Testis (tissue), 2 donors: ENCODE measurements at regions not wholly inside any gene's neighbourhood (a gene's known extent, or its start where the extent isn't known, plus 50 kb on each side); places are given as distances from the start of the nearest gene placed in this dataset.

Source experiments
- DNase-seq: peaks from one replicate; pipeline ENCODE4 v3.0.0-alpha.2; 2019
- H3K27ac ChIP-seq, 2 donors: fragments of 200-600 bp; sonication (generic); one replicate each; pipeline ENCODE4 v1.5.1; 2019
- H3K27me3 ChIP-seq: fragments of 200-600 bp; sonication (generic); one replicate; pipeline ENCODE4 v1.5.1; 2019
- H3K36me3 ChIP-seq: fragments of 200-600 bp; sonication (generic); one replicate; pipeline ENCODE4 v1.5.1; 2017; ENCODE audit warnings: low read depth; ENCODE audit errors: missing control alignments
- H3K4me1 ChIP-seq: fragments of 200-600 bp; sonication (generic); one replicate; pipeline ENCODE4 v1.5.1; 2019
- H3K4me3 ChIP-seq, 2 donors: fragments of 200-600 bp; sonication (generic); one replicate each; pipeline ENCODE4 v1.5.1; 2017 to 2019
- H3K9me3 ChIP-seq: fragments of 200-600 bp; sonication (generic); one replicate; pipeline ENCODE4 v1.5.1; 2017
- CTCF ChIP-seq, 3 experiments: fragments of 450-650 bp in 2 of 3; fragments of 200-600 bp in 1 of 3; sonication (generic) in 1 of 3; IDR thresholded peaks; one replicate each; pipeline ENCODE4 v1.5.1; 2016 to 2019; ENCODE audit warnings: antibody characterized with exemption in 3 of 3, mild to moderate bottlenecking in 2 of 3, moderate library complexity in 1 of 3
- POLR2A ChIP-seq: fragments of 450-650 bp; IDR thresholded peaks from one replicate; pipeline ENCODE4 v1.6.1; 2017; ENCODE audit warnings: antibody characterized with exemption, mild to moderate bottlenecking, moderate library complexity
- WGBS, 2 donors: methylation state at CpG; one replicate each; pipeline ENCODE4 v1.1.5; 2018; 5-methylcytosine and 5-hydroxymethylcytosine counted together
- intact Hi-C: fragments of 100-400 bp; cut with DNase I; formaldehyde crosslinking; loops from one replicate; pipeline ENCODE4 v1.15.1; 2023; ENCODE audit warnings: low total_unique reads

GRCh38 chr20:1810926-1811620, 84.1 kb upstream of the SIRPA start:
- peaks cover 6% of the 10 kb centered on the region for H3K4me1 ChIP-seq
- 38 to 43% methylated on average over 7 of the region's 7 CpGs for WGBS, 2 donors
- no peaks in the 10 kb centered on the region for H3K27me3 ChIP-seq
- H3K27ac ChIP-seq: peak overlapping the region in 1 of 2 donors; percentile 11
- no peaks in the 10 kb centered on the region for H3K9me3 ChIP-seq
- TF ChIP-seq POLR2A: no peak
- no peak for TF ChIP-seq CTCF (IDR thresholded peaks at IDR 0.05)
- no peaks in the 10 kb centered on the region for H3K36me3 ChIP-seq
- intact Hi-C loops: no loop called here
- H3K4me3 ChIP-seq: no peak overlapping the region
- no peak for DNase-seq

- H3K36me3 ChIP-seq: no peaks in the 10 kb centered on the region
- TF ChIP-seq CTCF (IDR thresholded peaks at IDR 0.05) (no peak), POLR2A (no peak)
- no peaks in the 10 kb centered on the region for H3K27me3 ChIP-seq
- 79 to 83% methylated on average over 5 of the region's 5 CpGs for WGBS, 2 donors
- no peaks in the 10 kb centered on the region for H3K9me3 ChIP-seq
- no peak overlapping the region for H3K4me3 ChIP-seq
- H3K27ac ChIP-seq: peak overlapping the region in 1 of 2 donors; percentile 11
- intact Hi-C loops: no loop called here
- DNase-seq: no peak
- peaks cover 6% of the 10 kb centered on the region for H3K4me1 ChIP-seq
Observed at GRCh38 chr20:1810572-1810925, 84.7 kb upstream of the SIRPA start.

GRCh38 chr20:1809611-1810510, 85.3 kb upstream of the SIRPA start:
- no peaks in the 10 kb centered on the region for H3K27me3 ChIP-seq
- no peaks in the 10 kb centered on the region for H3K9me3 ChIP-seq
- H3K27ac ChIP-seq: no peak overlapping the region
- WGBS, 2 donors: 81 to 82% methylated on average over 10 of the region's 10 CpGs
- DNase-seq: no peak
- intact Hi-C loops: no loop called here
- no peaks in the 10 kb centered on the region for H3K36me3 ChIP-seq
- TF ChIP-seq CTCF (IDR thresholded peaks at IDR 0.05) (no peak), POLR2A (no peak)
- no peak overlapping the region for H3K4me3 ChIP-seq
- peaks cover 6% of the 10 kb centered on the region for H3K4me1 ChIP-seq

- DNase-seq: no peak
- no peak for TF ChIP-seq POLR2A
- no peak for TF ChIP-seq CTCF (IDR thresholded peaks at IDR 0.05)
- intact Hi-C loops: no loop called here
Observed at GRCh38 chr20:1809131-1809572, 86.1 kb upstream of the SIRPA start.

More at GRCh38 chr20:1809131-1809572, 86.1 kb upstream of the SIRPA start:
- no peaks in the 10 kb centered on the region for H3K36me3 ChIP-seq
- H3K27me3 ChIP-seq: no peaks in the 10 kb centered on the region
- WGBS, 2 donors: 52 to 61% methylated on average over 2 of the region's 2 CpGs
- peaks cover 6% of the 10 kb centered on the region for H3K4me1 ChIP-seq
- no peaks in the 10 kb centered on the region for H3K9me3 ChIP-seq
- H3K27ac ChIP-seq: no peak overlapping the region
- no peak overlapping the region for H3K4me3 ChIP-seq
